K562 (cell line): ENCODE measurements at regions not wholly inside any gene's neighbourhood (a gene's known extent, or its start where the extent isn't known, plus 50 kb on each side); places are given as distances from the start of the nearest gene placed in this dataset.

Experiments
- ATAC-seq: fragments of 200-7000 bp; cut with Tn5 transposase; 3 replicates; pipeline ENCODE4 v1.9.1; 2020; ENCODE audit warnings: moderate library complexity
- BruUV-seq: library from RNA; stranded (reverse); fragments of 400-500 nt; replicated peaks from 2 replicates; lab custom pipeline; 2021; lab: Mats Ljungman, UMichigan
- CTCF ChIA-PET: fragments of 300-600 bp; formaldehyde crosslinking; extraction: SDS; loops from one replicate; lab custom pipeline; 2021; ENCODE audit warnings: low intra/inter-chr PET ratio; lab: Yijun Ruan, JAX
- POLR2A ChIA-PET: fragments of 300-600, 350-650 bp; sonication (Branson Sonifier 250); formaldehyde crosslinking; extraction: SDS; loops from one replicate; lab custom pipeline; 2021; ENCODE audit warnings: antibody characterized with exemption, inconsistent platforms; lab: Yijun Ruan, JAX
- DNase-seq, 4 experiments: peaks; one replicate each; pipeline versions ENCODE4 v3.0.0 to v3.0.0-alpha.2; 2011 to 2018; ENCODE audit warnings: low spot score in 3 of 4, mixed read lengths in 3 of 4; ENCODE audit errors: extremely low read depth in 1 of 4
- FAIRE-seq: peaks from 2 replicates; lab custom pipeline; 2011; peaks lifted over from hg19 to GRCh38; lab: Jason Lieb, UNC
- H2AFZ ChIP-seq: 2 replicates; pipeline ENCODE4 v1.6.0; 2011; ENCODE audit warnings: low read depth, low read length, control low read depth, inconsistent platforms
- H3K27ac ChIP-seq: fragments of 200-600 bp; 3 replicates; pipeline ENCODE4 v1.8.0; 2011; ENCODE audit warnings: low read depth, mild to moderate bottlenecking, control low read depth, inconsistent platforms, low read length, moderate library complexity, mixed read lengths; ENCODE audit errors: extremely low read depth
- H3K27me3 ChIP-seq, 2 experiments: fragments of 300-600 bp in 1 of 2; 2 replicates in 1 of 2; 3 replicates in 1 of 2; pipeline versions ENCODE4 v1.6.0 to v1.8.0; 2011; ENCODE audit warnings: inconsistent platforms in 2 of 2, low read length in 2 of 2, mild to moderate bottlenecking in 1 of 2, mixed read lengths in 1 of 2, moderate library complexity in 1 of 2; ENCODE audit not compliant: control insufficient read depth in 2 of 2, insufficient read depth in 2 of 2
- H3K36me3 ChIP-seq: fragments of 300-600 bp; 3 replicates; pipeline ENCODE4 v1.8.0; 2011; ENCODE audit warnings: mild to moderate bottlenecking, low read length, inconsistent platforms; ENCODE audit not compliant: control insufficient read depth, insufficient read depth
- H3K4me1 ChIP-seq, 2 experiments: fragments of 200-600 bp in 1 of 2; replicated peaks in 1 of 2; 2 replicates in 1 of 2; 3 replicates in 1 of 2; pipeline versions ENCODE4 v1.5.1 to v1.8.0; 2011; ENCODE audit warnings: inconsistent platforms in 2 of 2, low read length in 2 of 2, mild to moderate bottlenecking in 1 of 2, mixed read lengths in 1 of 2, moderate library complexity in 1 of 2; ENCODE audit not compliant: control insufficient read depth in 2 of 2, insufficient read depth in 2 of 2
- H3K4me2 ChIP-seq: 2 replicates; pipeline ENCODE4 v1.6.1; 2011; ENCODE audit warnings: low read length, control low read depth, inconsistent platforms, mixed read lengths; ENCODE audit not compliant: insufficient read depth
- H3K4me3 ChIP-seq: fragments of 200-600 bp; sonication (generic), shearing (Covaris generic); 2 replicates; pipeline ENCODE4 v1.5.1; 2016; ENCODE audit warnings: control low read depth, inconsistent platforms
- H3K79me2 ChIP-seq: fragments of 200-600 bp; 3 replicates; pipeline ENCODE4 v1.8.0; 2011; ENCODE audit warnings: low read length, inconsistent platforms; ENCODE audit not compliant: control insufficient read depth, insufficient read depth
- H3K9ac ChIP-seq, 2 experiments: 2 replicates each; pipeline versions ENCODE4 v1.6.0 to v1.6.1; 2011; ENCODE audit warnings: low read depth in 2 of 2, low read length in 2 of 2, control low read depth in 1 of 2, inconsistent platforms in 1 of 2, mild to moderate bottlenecking in 1 of 2, mixed read lengths in 1 of 2; ENCODE audit not compliant: insufficient read depth in 1 of 2
- H3K9me1 ChIP-seq: one replicate; pipeline ENCODE4 v1.6.0; 2011; ENCODE audit warnings: inconsistent platforms, mild to moderate bottlenecking, low read length, moderate library complexity; ENCODE audit not compliant: control insufficient read depth, insufficient read depth
- H3K9me3 ChIP-seq: replicated peaks from 2 replicates; pipeline ENCODE4 v1.5.1; 2011; ENCODE audit warnings: low read depth, low read length, inconsistent platforms; ENCODE audit not compliant: control insufficient read depth, insufficient read depth
- H4K20me1 ChIP-seq: replicated peaks from 2 replicates; pipeline ENCODE4 v1.6.1; 2011; ENCODE audit warnings: low read length, inconsistent platforms, mixed read lengths; ENCODE audit not compliant: control insufficient read depth, insufficient read depth
- HDAC1 ChIP-seq, 2 experiments: fragments of 450-650 bp; IDR thresholded peaks; 2 replicates each; pipeline ENCODE4 v1.6.1; 2016 to 2017; ENCODE audit warnings: inconsistent platforms in 1 of 2, mild to moderate bottlenecking in 1 of 2, moderate library complexity in 1 of 2
- HNRNPL ChIP-seq: fragments of 200-400 bp; formaldehyde crosslinking; IDR thresholded peaks from 2 replicates; pipeline ENCODE4 v1.6.1; 2017; ENCODE audit warnings: low read depth, mild to moderate bottlenecking, low read length
- HSF4 ChIP-seq: fragments of 250-450 bp; sonication (Bioruptor Pico); IDR thresholded peaks from 2 replicates; pipeline ENCODE4 v2.1.2; 2022; ENCODE audit warnings: mild to moderate bottlenecking, moderate library complexity, borderline replicate concordance
- KDM1A ChIP-seq, 2 experiments: fragments of 450-650 bp; IDR thresholded peaks; 2 replicates each; pipeline ENCODE4 v1.6.1; 2016; ENCODE audit warnings: mild to moderate bottlenecking in 2 of 2
- KDM4B ChIP-seq, 2 experiments: fragments of 450-650 bp in 1 of 2; sonication (generic) in 1 of 2; IDR thresholded peaks; 2 replicates each; pipeline ENCODE4 v1.6.1; 2016 to 2017; ENCODE audit warnings: borderline replicate concordance in 2 of 2, antibody characterized with exemption in 1 of 2, low read depth in 1 of 2, mild to moderate bottlenecking in 1 of 2
- MAFK ChIP-seq: IDR thresholded peaks from 2 replicates; pipeline ENCODE4 v1.6.1; 2011; ENCODE audit warnings: low read length, improper control_type of control experiment
- ZNF583 ChIP-seq: fragments of 250-450 bp; sonication (Bioruptor Pico); IDR thresholded peaks from 2 replicates; pipeline ENCODE4 v1.4.0; 2020
- WGBS: fragments of 100-300 bp; shearing (Covaris generic); methylation state at CpG from one replicate; pipeline ENCODE4 v1.1.6; 2016; ENCODE audit warnings: low coverage, mixed read lengths; ENCODE audit not compliant: insufficient coverage; ENCODE audit errors: missing lambda C conversion rate; 5-methylcytosine and 5-hydroxymethylcytosine counted together
- in situ Hi-C: fragments of 300-500 bp; cut with MboI; formaldehyde crosslinking; loops from 4 replicates; pipeline ENCODE4 v1.15.0; 2018; ENCODE audit warnings: inconsistent platforms, mixed read lengths
- intact Hi-C: fragments of 100-400 bp; cut with micrococcal nuclease; formaldehyde crosslinking; loops from 2 replicates; pipeline ENCODE4 v1.14.2; 2022
- TF ChIP-seq, protein P1 (sequence below): fragments of 450-650 bp; formaldehyde crosslinking; IDR thresholded peaks from 2 replicates; pipeline ENCODE4 v1.4.0; 2022; ENCODE audit warnings: mild to moderate bottlenecking, moderate library complexity
- TF ChIP-seq, protein P2 (sequence below): fragments of 450-650 bp; IDR thresholded peaks from 2 replicates; pipeline ENCODE4 v1.6.1; 2017; ENCODE audit warnings: antibody characterized with exemption
- TF ChIP-seq, protein P3 (sequence below): fragments of 250-450 bp; sonication (Bioruptor Pico); IDR thresholded peaks from 2 replicates; pipeline ENCODE4 v1.8.0; 2022; ENCODE audit warnings: inconsistent platforms

DNA sequence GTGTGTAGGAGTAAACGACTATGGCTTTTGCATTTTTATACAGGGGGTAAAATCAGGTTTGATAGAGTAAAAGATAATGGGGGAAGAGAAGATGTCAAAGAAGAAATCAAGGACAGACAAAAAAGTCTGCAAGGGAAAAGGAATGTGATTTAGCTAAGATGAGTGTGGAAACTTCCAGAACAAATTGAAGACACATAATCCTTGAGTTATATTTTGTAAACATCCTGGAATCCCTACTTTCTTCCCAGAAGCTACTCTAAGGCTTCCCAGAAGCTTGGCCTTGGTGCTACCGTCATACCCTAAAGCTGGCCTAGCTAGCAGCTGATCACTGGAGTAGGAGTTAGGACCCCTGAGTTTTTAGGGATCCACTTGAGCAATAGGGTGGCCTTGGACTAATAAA, 82.4 kb downstream of the BLID start:
- FAIRE-seq (no peak), ATAC-seq (no peak), DNase-seq (no peak)
- CTCF ChIA-PET = no interaction called here
- POLR2A ChIA-PET = no interaction called here
- Histone ChIP-seq H4K20me1 (no peaks in the 10 kb centered on the region), H3K9me1 (no peaks in the 10 kb centered on the region), H3K9ac (no peak overlapping the region), H3K4me1 (no peaks in the 10 kb centered on the region), H3K4me2 (no peak overlapping the region), H3K27me3 (no peaks in the 10 kb centered on the region), H2AFZ (no peak overlapping the region), H3K79me2 (no peaks in the 10 kb centered on the region), H3K36me3 (no peaks in the 10 kb centered on the region), H3K9me3 (no peaks in the 10 kb centered on the region), H3K4me3 (no peak overlapping the region), H3K27ac (no peak overlapping the region)
- WGBS = 0% methylated on average over 2 of the region's 2 CpGs
- no TSS peak for BruUV-seq
- intact Hi-C loops = no loop called here
- no peak for TF ChIP-seq KDM4B (IDR thresholded peaks at IDR 0.05; ENCODE audit: borderline replicate concordance in 2 of 2, low read depth in 1 of 2)
- no peak for TF ChIP-seq ZNF583 (CRISPR knock-in tag)
- no peak for TF ChIP-seq HNRNPL
- TF ChIP-seq, protein P1, sequence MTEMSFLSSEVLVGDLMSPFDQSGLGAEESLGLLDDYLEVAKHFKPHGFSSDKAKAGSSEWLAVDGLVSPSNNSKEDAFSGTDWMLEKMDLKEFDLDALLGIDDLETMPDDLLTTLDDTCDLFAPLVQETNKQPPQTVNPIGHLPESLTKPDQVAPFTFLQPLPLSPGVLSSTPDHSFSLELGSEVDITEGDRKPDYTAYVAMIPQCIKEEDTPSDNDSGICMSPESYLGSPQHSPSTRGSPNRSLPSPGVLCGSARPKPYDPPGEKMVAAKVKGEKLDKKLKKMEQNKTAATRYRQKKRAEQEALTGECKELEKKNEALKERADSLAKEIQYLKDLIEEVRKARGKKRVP (CRISPR knock-in tag) = no peak
- TF ChIP-seq HDAC1 (IDR thresholded peaks at IDR 0.05) = no peak
- TF ChIP-seq, protein P2, sequence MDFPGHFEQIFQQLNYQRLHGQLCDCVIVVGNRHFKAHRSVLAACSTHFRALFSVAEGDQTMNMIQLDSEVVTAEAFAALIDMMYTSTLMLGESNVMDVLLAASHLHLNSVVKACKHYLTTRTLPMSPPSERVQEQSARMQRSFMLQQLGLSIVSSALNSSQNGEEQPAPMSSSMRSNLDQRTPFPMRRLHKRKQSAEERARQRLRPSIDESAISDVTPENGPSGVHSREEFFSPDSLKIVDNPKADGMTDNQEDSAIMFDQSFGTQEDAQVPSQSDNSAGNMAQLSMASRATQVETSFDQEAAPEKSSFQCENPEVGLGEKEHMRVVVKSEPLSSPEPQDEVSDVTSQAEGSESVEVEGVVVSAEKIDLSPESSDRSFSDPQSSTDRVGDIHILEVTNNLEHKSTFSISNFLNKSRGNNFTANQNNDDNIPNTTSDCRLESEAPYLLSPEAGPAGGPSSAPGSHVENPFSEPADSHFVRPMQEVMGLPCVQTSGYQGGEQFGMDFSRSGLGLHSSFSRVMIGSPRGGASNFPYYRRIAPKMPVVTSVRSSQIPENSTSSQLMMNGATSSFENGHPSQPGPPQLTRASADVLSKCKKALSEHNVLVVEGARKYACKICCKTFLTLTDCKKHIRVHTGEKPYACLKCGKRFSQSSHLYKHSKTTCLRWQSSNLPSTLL = no peak
- no peak for TF ChIP-seq MAFK
- TF ChIP-seq, protein P3, sequence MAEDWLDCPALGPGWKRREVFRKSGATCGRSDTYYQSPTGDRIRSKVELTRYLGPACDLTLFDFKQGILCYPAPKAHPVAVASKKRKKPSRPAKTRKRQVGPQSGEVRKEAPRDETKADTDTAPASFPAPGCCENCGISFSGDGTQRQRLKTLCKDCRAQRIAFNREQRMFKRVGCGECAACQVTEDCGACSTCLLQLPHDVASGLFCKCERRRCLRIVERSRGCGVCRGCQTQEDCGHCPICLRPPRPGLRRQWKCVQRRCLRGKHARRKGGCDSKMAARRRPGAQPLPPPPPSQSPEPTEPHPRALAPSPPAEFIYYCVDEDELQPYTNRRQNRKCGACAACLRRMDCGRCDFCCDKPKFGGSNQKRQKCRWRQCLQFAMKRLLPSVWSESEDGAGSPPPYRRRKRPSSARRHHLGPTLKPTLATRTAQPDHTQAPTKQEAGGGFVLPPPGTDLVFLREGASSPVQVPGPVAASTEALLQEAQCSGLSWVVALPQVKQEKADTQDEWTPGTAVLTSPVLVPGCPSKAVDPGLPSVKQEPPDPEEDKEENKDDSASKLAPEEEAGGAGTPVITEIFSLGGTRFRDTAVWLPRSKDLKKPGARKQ (CRISPR knock-in tag) = no peak
- no peak for TF ChIP-seq KDM1A (IDR thresholded peaks at IDR 0.05)
- no peak for TF ChIP-seq HSF4
- in situ Hi-C loops = no loop called here
